Esophagus squamous epithelium (tissue), 4 donors: ENCODE measurements at regions not wholly inside any gene's neighbourhood (a gene's known extent, or its start where the extent isn't known, plus 50 kb on each side); places are given as distances from the start of the nearest gene placed in this dataset.

Experiments
- POLR2A ChIP-seq, 4 donors: fragments of 450-650 bp; IDR thresholded peaks; one replicate each; pipeline ENCODE4 v1.6.1; 2017; ENCODE audit warnings: antibody characterized with exemption in 4 of 4, mild to moderate bottlenecking in 4 of 4, moderate library complexity in 3 of 4
- TF ChIP-seq, protein P1 (sequence below), 6 experiments: fragments of 450-650 bp in 4 of 6; fragments of 200-600 bp in 2 of 6; sonication (generic) in 2 of 6; IDR thresholded peaks; one replicate each; pipeline ENCODE4 v1.5.1; 2016 to 2019; ENCODE audit warnings: antibody characterized with exemption in 6 of 6, mild to moderate bottlenecking in 4 of 6, moderate library complexity in 4 of 6

DNA sequence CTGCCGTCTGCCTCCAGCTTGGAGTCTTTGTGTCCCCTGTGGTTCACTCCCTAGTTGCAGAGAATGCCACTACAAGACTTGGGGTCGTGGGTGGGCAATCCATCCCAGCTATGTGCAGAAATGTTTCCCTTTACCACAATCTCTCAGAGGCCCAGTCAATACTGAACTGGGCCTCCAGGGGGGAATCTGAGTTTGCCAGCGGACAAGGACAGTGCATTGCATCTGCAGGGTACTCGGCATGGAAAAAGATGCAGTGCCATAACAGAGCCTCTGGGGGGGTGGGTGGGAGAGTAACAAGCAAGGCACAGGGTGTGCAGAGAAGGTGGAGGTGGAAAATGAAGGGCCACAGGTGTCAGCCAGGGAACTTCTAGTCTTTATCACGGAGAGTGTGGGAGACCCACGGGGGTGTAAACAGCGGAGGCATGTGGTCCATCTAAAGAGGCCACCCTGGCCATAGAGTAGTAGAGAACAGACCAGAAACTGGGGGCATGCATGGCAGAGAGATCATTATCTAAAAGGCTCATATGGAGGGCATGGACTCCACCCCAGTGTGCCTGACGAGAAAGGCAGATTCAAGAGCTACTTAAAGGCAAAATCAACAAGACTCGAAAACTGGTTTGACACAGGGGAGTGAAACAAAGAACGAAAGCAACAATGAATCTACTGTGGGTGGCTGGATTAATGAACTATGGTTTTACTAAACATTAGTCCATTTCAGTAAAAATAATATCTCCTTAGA lies 182.4 kb downstream of the ANXA2 start:
- TF ChIP-seq, protein P1, sequence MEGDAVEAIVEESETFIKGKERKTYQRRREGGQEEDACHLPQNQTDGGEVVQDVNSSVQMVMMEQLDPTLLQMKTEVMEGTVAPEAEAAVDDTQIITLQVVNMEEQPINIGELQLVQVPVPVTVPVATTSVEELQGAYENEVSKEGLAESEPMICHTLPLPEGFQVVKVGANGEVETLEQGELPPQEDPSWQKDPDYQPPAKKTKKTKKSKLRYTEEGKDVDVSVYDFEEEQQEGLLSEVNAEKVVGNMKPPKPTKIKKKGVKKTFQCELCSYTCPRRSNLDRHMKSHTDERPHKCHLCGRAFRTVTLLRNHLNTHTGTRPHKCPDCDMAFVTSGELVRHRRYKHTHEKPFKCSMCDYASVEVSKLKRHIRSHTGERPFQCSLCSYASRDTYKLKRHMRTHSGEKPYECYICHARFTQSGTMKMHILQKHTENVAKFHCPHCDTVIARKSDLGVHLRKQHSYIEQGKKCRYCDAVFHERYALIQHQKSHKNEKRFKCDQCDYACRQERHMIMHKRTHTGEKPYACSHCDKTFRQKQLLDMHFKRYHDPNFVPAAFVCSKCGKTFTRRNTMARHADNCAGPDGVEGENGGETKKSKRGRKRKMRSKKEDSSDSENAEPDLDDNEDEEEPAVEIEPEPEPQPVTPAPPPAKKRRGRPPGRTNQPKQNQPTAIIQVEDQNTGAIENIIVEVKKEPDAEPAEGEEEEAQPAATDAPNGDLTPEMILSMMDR (IDR thresholded peaks at IDR 0.05): no peak
- TF ChIP-seq POLR2A (IDR thresholded peaks at IDR 0.05): no peak
